ENCODE measurements at regions not wholly inside any gene's neighbourhood (a gene's known extent, or its start where the extent isn't known, plus 50 kb on each side); places are given as distances from the start of the nearest gene placed in this dataset.

DNA sequence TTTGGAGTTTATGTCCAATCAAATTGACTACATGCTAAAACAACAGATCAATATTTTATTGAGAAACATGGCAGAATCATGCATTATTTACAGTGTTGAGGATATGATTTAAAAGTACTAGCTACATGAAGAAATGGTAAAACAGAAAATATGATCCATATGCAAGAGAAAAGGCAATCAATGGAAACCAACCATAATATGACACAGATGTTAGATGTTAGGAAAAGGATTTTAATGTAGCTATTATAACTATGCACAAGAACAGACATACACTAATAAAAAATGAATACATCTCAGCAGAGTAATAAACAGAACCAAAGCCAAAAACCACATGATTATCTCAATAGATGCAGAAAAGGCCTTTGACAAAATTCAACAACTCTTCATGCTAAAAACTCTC lies 166.2 kb upstream of the CACNA2D1 start:
- peaks cover 0 to 3% (median 1%) of the 10 kb centered on the region in 3 donors for H3K27me3 Mint-ChIP-seq (ENCODE audit: low read depth in 3 of 3)
- peaks cover 0 to 3% of the 10 kb centered on the region in 2 donors for H3K36me3 Mint-ChIP-seq
- Histone ChIP-seq H3K27ac (ENCODE audit: low read depth in 1 of 2, low read length in 2 of 2) (no peak overlapping the region), H2AFZ (ENCODE audit: insufficient read depth, low read depth, low read length, poor library complexity, severe bottlenecking) (no peak overlapping the region), H3K4me3 (replicated peaks in 1 of 3; ENCODE audit: low read depth in 2 of 3, low read length in 3 of 3) (no peak overlapping the region), H3K36me3 (replicated peaks in 1 of 2; ENCODE audit: control insufficient read depth in 1 of 2, insufficient read depth in 2 of 2, low read length in 2 of 2) (no peaks in the 10 kb centered on the region), H3K9me3 (replicated peaks in 1 of 2; ENCODE audit: control insufficient read depth in 1 of 2, insufficient read depth in 1 of 2, low read length in 2 of 2) (no peaks in the 10 kb centered on the region), H3K4me2 (replicated peaks; ENCODE audit: extremely low read depth, low read length, poor library complexity, severe bottlenecking) (no peak overlapping the region), H4K20me1 (ENCODE audit: insufficient read depth, low read length) (no peaks in the 10 kb centered on the region), H3K9ac (ENCODE audit: insufficient read depth, low read length, poor library complexity, severe bottlenecking) (no peak overlapping the region), H3K79me2 (ENCODE audit: insufficient read depth, low read length) (no peaks in the 10 kb centered on the region), H3K27me3 (ENCODE audit: control insufficient read depth in 2 of 2, insufficient read depth in 2 of 2, low read length in 2 of 2) (no peaks in the 10 kb centered on the region), H3K4me1 (ENCODE audit: control insufficient read depth in 1 of 2, insufficient read depth in 2 of 2, low read length in 2 of 2) (no peaks in the 10 kb centered on the region)
- TF ChIP-seq, protein P1, sequence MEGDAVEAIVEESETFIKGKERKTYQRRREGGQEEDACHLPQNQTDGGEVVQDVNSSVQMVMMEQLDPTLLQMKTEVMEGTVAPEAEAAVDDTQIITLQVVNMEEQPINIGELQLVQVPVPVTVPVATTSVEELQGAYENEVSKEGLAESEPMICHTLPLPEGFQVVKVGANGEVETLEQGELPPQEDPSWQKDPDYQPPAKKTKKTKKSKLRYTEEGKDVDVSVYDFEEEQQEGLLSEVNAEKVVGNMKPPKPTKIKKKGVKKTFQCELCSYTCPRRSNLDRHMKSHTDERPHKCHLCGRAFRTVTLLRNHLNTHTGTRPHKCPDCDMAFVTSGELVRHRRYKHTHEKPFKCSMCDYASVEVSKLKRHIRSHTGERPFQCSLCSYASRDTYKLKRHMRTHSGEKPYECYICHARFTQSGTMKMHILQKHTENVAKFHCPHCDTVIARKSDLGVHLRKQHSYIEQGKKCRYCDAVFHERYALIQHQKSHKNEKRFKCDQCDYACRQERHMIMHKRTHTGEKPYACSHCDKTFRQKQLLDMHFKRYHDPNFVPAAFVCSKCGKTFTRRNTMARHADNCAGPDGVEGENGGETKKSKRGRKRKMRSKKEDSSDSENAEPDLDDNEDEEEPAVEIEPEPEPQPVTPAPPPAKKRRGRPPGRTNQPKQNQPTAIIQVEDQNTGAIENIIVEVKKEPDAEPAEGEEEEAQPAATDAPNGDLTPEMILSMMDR (IDR thresholded peaks at IDR 0.05) = no peak
- H3K27ac Mint-ChIP-seq = no peak overlapping the region
- H3K4me1 Mint-ChIP-seq = peaks cover 2% of the 10 kb centered on the region
- intact Hi-C loops (cut with micrococcal nuclease) = loop anchor here (10.0 kb wide), 1 partner anchor 565 kb away; no protein-coding TSS in a partner anchor
- H3K4me3 Mint-ChIP-seq = no peak overlapping the region
- peaks cover 0 to 6% (median 0%) of the 10 kb centered on the region in 7 donors for H3K9me3 Mint-ChIP-seq
- DNase-seq = no peak

DNA sequence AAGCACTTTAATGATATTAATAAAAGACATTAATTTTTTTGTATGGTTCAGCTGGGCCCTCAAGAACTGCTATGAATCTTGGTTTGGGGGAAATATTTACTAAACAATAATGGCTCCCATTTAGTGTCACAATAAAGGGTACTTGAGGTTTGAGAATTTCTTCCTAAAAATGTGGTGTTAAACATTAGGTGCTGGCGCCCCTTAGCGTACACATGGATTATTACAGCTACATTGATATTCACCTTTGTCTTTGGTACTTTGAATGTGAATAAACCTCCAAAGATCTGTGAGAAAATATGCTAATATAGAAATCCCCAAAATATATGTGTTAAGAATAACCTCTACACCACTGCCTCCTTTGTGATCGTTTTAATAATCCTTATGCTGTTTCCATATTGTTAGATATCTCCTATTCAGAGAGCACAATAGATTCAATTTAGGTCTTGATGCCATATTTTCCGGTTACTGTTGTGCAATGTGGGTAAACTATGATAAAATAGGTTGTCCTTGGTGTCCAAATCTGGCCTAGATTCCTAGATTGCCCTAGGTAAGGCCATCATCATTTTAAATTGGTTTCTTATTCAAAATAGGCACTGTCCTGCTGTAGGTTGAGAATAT lies 161.8 kb upstream of the CACNA2D1 start:
- H3K27ac ChIP-seq (ENCODE audit: low read depth in 1 of 2, low read length in 2 of 2) = no peak overlapping the region
- H3K9me3 Mint-ChIP-seq = peaks cover 0 to under 1% (median 0%) of the 10 kb centered on the region in 7 donors
- H3K27ac Mint-ChIP-seq = no peak overlapping the region
- intact Hi-C loops (cut with micrococcal nuclease) = loop anchor here (10.0 kb wide), 1 partner anchor 561 kb away; no protein-coding TSS in a partner anchor
- H3K4me2 ChIP-seq (replicated peaks; ENCODE audit: extremely low read depth, low read length, poor library complexity, severe bottlenecking) = no peak overlapping the region
- peak; percentile 12 to 53 (median 40) for DNase-seq
- H3K4me3 ChIP-seq (replicated peaks in 1 of 3; ENCODE audit: low read depth in 2 of 3, low read length in 3 of 3) = no peak overlapping the region
- H3K27me3 Mint-ChIP-seq (ENCODE audit: low read depth in 3 of 3) = peaks cover 1 to 3% (median 2%) of the 10 kb centered on the region in 3 donors
- H3K36me3 ChIP-seq (replicated peaks in 1 of 2; ENCODE audit: control insufficient read depth in 1 of 2, insufficient read depth in 2 of 2, low read length in 2 of 2) = no peaks in the 10 kb centered on the region
- no CpG with 5 or more reads among the region's 4 CpGs for WGBS (ENCODE audit: insufficient coverage)
- H3K4me3 Mint-ChIP-seq = no peak overlapping the region
- TF ChIP-seq, protein P1 (IDR thresholded peaks at IDR 0.05) = peak; percentile 88
- no peaks in the 10 kb centered on the region for H3K9me3 ChIP-seq (replicated peaks in 1 of 2; ENCODE audit: control insufficient read depth in 1 of 2, insufficient read depth in 1 of 2, low read length in 2 of 2)
- no peaks in the 10 kb centered on the region for H3K4me1 Mint-ChIP-seq
- H3K4me1 ChIP-seq (ENCODE audit: control insufficient read depth in 1 of 2, insufficient read depth in 2 of 2, low read length in 2 of 2) = no peaks in the 10 kb centered on the region
- H3K27me3 ChIP-seq (ENCODE audit: control insufficient read depth in 2 of 2, insufficient read depth in 2 of 2, low read length in 2 of 2) = no peaks in the 10 kb centered on the region
- H3K36me3 Mint-ChIP-seq = no peaks in the 10 kb centered on the region
- H3K9ac ChIP-seq (ENCODE audit: insufficient read depth, low read length, poor library complexity, severe bottlenecking) = no peak overlapping the region
- no peaks in the 10 kb centered on the region for H4K20me1 ChIP-seq (ENCODE audit: insufficient read depth, low read length)
- H2AFZ ChIP-seq (ENCODE audit: insufficient read depth, low read depth, low read length, poor library complexity, severe bottlenecking) = no peak overlapping the region
- no peaks in the 10 kb centered on the region for H3K79me2 ChIP-seq (ENCODE audit: insufficient read depth, low read length)
